K562 (cell line): ENCODE measurements at regions not wholly inside any gene's neighbourhood (a gene's known extent, or its start where the extent isn't known, plus 50 kb on each side); places are given as distances from the start of the nearest gene placed in this dataset.

Source experiments
- FOSL1 ChIP-seq: fragments of 200-800 bp; sonication (Bioruptor generic); conservative IDR thresholded peaks from 2 replicates; pipeline ENCODE4 v1.6.1; 2016; ENCODE audit warnings: missing genetic modification characterization, missing compliant biosample characterization
- POLR2A ChIP-seq: fragments of 450-650 bp; conservative IDR thresholded peaks from 2 replicates; pipeline ENCODE4 v1.6.1; 2016
- ZC3H11A ChIP-seq: IDR thresholded peaks from 2 replicates; pipeline ENCODE4 v1.6.1; 2012; ENCODE audit warnings: low read depth, low read length, improper control_type of control experiment
- TF ChIP-seq, protein P1 (sequence below), 3 experiments: IDR thresholded peaks in 2 of 3; conservative IDR thresholded peaks in 1 of 3; 2 replicates each; pipeline ENCODE4 v1.5.1; 2011 to 2012; ENCODE audit warnings: low read length in 3 of 3, mild to moderate bottlenecking in 3 of 3, control low read depth in 2 of 3, improper control_type of control experiment in 1 of 3, inconsistent platforms in 1 of 3, low read depth in 1 of 3, mixed read lengths in 1 of 3, moderate library complexity in 1 of 3; ENCODE audit not compliant: insufficient read depth in 2 of 3
- TF ChIP-seq, protein P2 (sequence below): fragments of 250-450 bp; sonication (Bioruptor Pico); IDR thresholded peaks from 2 replicates; pipeline ENCODE4 v1.5.0; 2021; ENCODE audit warnings: mild to moderate bottlenecking, borderline replicate concordance

DNA sequence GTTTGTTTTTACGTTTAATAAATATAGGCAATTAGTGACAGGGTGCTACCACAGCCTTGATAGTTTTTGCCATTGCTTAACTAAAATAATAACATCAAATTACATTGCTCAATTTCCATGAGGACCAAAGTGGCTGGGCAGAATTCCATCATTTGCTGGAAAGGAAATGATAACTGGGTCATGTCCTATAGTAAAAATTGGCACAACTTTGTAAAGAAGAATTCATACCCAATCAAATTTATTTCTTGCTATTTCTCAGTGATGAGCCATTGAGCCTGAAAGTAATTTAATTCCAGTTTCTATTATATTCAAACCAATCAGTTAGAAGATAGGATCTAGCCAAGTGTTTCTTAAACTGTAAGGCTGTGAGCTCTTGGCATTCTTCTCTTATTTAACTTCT, 102.2 kb upstream of the CTTNBP2 start:
- TF ChIP-seq, protein P1, sequence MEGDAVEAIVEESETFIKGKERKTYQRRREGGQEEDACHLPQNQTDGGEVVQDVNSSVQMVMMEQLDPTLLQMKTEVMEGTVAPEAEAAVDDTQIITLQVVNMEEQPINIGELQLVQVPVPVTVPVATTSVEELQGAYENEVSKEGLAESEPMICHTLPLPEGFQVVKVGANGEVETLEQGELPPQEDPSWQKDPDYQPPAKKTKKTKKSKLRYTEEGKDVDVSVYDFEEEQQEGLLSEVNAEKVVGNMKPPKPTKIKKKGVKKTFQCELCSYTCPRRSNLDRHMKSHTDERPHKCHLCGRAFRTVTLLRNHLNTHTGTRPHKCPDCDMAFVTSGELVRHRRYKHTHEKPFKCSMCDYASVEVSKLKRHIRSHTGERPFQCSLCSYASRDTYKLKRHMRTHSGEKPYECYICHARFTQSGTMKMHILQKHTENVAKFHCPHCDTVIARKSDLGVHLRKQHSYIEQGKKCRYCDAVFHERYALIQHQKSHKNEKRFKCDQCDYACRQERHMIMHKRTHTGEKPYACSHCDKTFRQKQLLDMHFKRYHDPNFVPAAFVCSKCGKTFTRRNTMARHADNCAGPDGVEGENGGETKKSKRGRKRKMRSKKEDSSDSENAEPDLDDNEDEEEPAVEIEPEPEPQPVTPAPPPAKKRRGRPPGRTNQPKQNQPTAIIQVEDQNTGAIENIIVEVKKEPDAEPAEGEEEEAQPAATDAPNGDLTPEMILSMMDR (IDR thresholded peaks at IDR 0.05 in 2 of 3, conservative IDR thresholded peaks at IDR 0.05 in 1 of 3; ENCODE audit: insufficient read depth in 2 of 3, low read depth in 1 of 3, low read length in 3 of 3), result no peak
- TF ChIP-seq, protein P2, sequence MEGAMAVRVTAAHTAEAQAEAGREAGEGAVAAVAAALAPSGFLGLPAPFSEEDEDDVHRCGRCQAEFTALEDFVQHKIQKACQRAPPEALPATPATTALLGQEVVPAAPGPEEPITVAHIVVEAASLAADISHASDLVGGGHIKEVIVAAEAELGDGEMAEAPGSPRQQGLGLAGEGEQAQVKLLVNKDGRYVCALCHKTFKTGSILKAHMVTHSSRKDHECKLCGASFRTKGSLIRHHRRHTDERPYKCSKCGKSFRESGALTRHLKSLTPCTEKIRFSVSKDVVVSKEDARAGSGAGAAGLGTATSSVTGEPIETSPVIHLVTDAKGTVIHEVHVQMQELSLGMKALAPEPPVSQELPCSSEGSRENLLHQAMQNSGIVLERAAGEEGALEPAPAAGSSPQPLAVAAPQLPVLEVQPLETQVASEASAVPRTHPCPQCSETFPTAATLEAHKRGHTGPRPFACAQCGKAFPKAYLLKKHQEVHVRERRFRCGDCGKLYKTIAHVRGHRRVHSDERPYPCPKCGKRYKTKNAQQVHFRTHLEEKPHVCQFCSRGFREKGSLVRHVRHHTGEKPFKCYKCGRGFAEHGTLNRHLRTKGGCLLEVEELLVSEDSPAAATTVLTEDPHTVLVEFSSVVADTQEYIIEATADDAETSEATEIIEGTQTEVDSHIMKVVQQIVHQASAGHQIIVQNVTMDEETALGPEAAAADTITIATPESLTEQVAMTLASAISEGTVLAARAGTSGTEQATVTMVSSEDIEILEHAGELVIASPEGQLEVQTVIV (CRISPR knock-in tag), result no peak
- TF ChIP-seq ZC3H11A (no peak), FOSL1 (no peak), POLR2A (no peak)
